NCI-H510A treated with DMSO at 0.1 percent for 48 hours (cell line): ENCODE measurements at regions not wholly inside any gene's neighbourhood (a gene's known extent, or its start where the extent isn't known, plus 50 kb on each side); places are given as distances from the start of the nearest gene placed in this dataset.

ENCODE experiments used
- DNase-seq: peaks from one replicate; lab custom pipeline; 2025; lab: John Stamatoyannopoulos, UW

DNA sequence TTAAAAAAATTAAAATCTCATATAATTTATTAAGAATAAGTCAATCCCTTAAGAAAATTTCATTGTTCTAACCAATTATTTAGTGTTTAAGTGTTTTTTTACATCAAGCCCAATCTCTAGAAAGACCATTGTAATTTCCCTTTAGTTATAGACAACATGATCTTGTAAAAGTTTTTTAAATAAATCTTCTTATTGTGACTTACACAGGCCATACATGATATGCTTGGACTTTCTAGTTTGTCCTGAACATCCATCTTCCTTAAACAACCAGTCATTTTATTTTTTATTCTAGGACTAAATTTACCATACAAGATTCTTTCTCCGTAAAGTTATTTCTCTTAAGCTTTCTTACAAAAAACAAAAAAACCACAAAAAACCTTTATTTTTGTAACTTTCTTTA, 126.5 kb upstream of the MAST4 start:
- DNase-seq: no peak

- DNase-seq: no peak
These were observed 124.2 kb upstream of the MAST4 start for GRCh38 chr5:66472010-66472409.

GRCh38 chr5:66475731-66476130, 120.5 kb upstream of the MAST4 start:
- no peak for DNase-seq

DNA sequence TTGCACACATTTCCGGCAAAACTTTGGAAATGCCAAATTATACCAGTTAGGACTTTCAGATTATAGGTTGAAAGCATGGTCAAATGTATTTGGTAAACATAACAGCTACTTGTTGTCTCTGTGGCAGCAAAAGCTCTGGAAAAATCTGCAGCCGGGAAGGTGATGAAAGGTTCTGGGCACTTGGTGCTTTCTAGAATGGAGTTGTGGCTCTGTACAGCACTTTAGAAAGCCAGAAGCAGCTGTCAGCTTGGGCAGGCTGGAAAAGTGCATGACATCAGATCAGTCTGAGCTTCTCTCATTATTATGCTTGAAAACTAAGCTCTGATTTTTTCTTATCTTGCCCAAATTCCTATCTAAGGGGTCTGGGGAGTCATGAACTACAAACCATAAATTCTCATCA, 118.6 kb upstream of the MAST4 start:
- no peak for DNase-seq

DNA sequence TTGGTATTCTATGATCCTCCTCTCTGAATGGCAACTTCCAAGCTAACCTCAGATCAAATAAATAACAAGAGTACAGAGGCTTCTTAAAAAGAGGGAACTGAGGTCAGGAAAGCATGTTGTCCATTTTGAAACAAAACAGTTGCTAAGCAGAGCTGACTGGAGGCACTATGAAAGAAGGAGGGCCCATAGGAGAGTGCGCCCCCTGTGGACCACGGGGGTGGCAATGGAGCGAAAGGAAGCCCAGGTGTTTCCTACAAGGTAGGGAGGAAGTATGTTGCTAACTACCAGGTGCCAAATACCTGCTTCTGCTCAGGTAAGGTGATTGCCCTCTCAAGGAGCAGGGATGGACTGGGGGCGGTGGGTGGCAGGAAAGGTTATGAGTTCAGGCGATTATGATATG, 101.8 kb upstream of the MAST4 start:
- no peak for DNase-seq

DNA sequence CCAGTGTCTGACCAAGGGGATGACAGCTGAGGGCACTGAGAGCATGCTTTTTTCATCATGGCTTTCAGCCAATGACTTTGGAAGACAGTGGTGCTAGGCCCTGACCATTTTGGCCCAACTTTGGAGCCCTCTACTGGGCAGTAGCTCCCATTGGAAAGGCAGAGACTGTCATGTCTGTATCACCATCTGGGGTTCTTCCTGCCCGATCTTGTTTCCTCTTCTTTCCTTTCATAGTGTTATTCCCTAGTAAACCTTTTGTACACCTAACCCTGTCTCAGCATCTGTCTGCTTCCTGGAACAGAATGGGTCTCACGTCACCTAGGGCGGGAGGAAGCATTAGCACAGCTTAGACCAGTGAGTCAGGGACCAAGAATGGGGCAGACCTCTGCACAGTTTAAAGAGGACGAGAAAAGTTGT, 97.4 kb upstream of the MAST4 start:
- DNase-seq: no peak

- DNase-seq: no peak
These were observed 92.9 kb upstream of the MAST4 start for GRCh38 chr5:66503203-66503789.

- DNase-seq: no peak
These were observed 89.1 kb upstream of the MAST4 start for GRCh38 chr5:66507106-66507505.

- no peak for DNase-seq
These were observed 84.7 kb upstream of the MAST4 start for GRCh38 chr5:66511491-66511890.

DNA sequence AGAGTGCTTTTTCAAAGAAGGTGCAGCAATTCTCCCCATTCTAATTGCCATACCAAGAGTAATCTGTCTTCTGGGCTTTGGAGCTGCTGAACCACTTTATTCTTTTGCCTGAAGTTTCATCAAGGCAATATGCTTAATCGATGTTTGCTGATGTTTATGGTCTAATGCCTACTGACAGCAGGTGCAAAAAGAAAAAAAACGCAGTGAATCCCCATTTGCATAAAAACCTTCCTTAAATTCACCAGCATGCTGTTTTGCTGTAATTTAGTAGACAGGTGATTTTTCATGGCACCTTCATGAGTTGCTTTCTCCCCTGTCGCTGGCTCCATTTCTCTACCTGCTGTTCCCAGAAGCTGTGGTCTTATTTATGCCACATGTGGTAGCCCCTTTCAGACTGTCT, 83.1 kb upstream of the MAST4 start:
- no peak for DNase-seq

DNA sequence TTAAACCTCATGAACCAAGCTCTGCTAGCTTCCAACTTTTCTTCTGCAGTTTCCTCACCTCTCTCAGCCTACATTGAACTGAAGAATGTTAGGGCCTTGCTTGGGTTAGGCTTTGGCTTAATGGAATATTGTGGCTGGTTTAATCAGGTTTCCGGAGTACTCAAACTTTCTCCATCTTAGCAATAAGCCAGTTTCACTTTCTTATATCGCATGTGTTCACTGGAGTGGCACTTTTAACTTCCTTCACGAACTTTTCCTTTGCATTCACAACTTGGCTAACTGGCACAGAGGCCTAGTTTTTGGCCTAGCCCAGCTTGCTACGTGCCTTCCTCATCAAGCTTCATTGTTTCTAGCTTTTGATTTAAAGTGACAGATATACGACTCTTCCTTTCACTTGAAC, 81.0 kb upstream of the MAST4 start:
- DNase-seq: no peak

DNA sequence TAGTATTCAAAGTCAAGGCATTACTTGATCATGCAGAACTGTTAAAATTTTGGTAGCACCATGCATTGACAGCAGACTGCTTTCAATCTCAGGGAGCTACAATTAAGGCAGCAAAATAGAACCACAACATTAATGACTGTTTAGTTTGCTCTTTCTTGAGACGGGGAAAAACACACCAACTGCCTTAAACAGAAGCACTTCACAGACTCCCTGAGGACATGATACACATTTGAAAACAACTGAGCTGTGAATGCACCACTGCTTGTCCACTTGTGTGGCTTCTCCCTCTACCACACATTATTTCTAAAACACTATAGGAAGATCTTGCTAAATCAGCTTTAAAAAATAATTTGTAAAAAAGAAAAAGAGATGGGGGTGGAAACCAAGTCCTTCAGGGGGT, 79.6 kb upstream of the MAST4 start:
- no peak for DNase-seq

DNA sequence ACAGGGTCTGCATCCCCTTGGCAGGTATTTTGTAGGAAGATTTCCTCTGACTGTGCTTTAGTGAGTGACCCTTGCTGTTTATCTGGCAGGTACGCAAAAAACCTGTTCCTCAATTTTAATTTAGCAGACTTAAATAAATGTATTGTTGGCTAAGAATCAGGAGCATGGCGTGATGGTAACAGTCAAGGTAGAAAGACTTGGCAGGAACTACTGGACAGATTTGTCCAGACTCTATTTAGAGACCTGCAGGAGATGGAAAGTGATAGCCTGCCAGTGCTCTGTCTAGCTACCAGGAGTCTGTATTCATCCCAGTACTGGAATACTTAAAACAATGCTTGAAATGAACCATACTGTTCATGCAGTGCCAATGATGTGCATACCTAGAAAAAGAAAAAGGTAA, 78.8 kb upstream of the MAST4 start:
- no peak for DNase-seq

DNA sequence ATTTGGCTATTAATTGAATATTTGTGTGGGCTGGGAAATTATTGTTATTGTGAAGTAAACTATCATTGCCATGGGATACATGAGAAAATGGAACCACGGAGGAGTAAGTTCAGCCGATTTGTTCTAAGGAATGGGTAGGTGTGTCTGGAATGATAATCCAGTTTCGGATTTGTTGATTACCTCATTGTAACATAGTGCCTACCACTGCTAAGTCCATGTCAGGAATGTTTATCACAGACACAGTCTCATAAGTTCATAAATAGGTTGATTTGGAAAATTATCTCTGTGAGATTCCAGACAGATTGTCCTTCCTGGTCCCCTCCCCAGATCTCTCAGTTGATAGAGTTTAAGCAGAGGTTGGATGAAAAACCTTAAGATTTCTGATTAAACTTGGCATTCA, 78.1 kb upstream of the MAST4 start:
- DNase-seq: no peak

DNA sequence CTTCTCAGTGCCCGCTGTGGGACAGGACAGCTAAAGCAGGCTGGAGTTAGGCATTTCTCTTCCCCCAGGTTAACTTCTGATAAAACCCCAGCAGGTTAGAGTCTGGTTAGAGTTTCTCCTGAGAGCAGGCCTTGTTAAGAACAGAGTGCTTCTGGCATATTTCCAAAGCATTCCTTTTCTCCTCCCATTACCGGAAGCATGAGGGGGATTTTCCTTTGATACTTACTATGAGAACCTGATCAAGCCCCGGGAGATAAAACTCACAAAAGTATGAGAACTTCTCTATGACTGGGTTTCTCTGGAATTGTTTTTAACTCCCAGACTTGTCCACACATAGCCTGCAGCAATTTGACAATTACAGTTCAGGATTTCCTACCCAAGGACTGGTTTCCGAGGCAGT, 77.4 kb upstream of the MAST4 start:
- no peak for DNase-seq

GRCh38 chr5:66519626-66520025, 76.6 kb upstream of the MAST4 start:
- no peak for DNase-seq

DNA sequence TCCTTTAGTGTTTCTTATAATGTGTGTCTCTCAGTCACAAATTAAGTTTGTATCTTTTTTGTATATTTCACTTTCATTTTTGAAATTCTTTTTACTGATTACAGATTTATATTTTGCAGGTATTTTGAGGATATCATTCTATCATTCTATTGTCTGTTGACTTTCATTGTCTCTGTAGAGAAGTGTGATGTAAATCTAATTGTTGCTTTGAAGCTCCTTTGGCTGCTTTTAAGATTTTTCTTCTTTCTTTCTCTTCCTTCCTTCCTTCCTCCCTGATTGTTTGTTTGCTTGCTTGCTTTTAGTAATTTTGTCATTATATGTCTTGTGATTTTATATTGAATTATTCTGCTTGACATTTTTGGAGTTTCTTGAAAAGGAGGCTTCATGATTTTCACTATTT, 75.3 kb upstream of the MAST4 start:
- DNase-seq: no peak

DNA sequence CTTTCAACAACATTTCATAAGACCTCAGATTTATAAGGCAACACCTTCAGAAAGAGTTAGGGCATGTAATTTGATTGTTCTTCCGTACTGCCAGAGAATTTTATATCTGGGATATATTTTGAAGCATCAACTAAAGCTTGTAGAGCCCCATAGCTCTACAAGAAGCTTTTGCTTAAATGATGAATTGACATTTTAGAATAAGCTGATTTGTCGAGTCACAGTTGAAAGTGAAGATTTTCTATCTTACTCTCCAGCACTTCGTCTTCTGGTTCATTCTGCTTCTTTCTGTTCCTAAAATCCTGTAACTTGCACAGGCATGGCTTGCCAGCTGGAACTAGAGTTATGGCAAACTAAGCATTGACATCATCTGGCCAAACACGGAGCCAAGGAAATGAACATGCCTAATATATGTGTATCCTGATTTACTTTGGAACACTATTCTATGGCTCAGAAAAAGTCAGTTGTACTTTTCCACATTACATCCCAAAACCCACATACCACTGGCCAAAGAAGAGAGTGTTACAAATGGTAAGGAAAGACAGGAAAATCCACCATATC, 68.6 kb upstream of the MAST4 start:
- DNase-seq: no peak

DNA sequence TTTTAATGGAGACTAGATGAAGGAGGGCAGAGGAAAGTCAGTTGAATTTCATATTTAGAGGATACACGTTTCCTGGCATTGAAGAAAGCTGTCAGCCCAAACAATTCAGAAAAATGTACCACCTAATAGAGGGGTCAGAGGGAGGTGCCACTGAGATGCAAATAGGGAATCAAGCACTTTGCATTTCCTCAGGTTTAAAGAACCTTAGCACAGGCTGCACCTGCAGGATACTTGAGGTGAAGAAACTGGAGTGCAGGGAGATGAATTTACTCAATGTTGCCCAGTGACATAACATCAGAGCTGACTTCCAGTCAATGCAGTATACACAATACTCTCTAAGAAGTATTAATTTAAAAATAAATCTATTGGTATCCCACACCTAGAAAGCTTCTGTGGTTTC, 67.0 kb upstream of the MAST4 start:
- no peak for DNase-seq

GRCh38 chr5:66529704-66530103, 66.5 kb upstream of the MAST4 start:
- no peak for DNase-seq

DNA sequence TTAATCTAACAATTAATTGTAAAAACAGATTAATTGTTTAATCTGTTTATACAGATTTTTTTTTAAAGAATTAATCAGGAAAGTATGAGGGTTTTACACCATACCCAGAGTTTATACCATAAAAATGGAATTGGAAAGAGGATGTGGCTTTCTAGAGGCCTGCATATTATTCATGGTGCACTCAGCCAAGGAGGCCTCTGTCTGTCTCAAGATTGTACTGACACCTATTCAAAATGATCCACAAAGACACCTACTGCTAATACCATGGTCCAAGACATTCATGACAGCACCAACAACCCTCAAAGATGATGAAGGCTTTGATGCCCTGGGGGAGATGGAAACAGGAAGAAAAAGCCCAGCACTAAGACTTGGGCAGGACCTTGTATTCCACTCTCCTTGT, 58.1 kb upstream of the MAST4 start:
- no peak for DNase-seq

DNA sequence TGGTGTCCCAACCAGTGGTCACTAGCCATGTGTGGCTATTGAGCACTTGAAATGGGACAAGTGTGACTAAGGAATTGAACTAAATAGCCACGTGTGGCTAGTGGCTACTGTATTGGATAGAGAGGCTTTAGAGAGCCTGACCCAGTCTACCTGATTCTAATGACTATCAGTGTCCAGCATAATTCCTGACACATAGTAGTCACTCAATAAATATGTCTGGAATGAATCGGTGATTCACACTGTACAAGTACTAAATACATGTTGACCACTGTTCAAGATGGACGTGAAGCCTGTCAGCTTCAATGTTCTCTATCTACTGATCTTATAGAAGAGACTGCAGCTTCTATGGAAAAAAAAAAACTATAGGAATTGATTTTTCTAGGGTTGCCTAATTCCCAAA, 57.7 kb upstream of the MAST4 start:
- DNase-seq: no peak

DNA sequence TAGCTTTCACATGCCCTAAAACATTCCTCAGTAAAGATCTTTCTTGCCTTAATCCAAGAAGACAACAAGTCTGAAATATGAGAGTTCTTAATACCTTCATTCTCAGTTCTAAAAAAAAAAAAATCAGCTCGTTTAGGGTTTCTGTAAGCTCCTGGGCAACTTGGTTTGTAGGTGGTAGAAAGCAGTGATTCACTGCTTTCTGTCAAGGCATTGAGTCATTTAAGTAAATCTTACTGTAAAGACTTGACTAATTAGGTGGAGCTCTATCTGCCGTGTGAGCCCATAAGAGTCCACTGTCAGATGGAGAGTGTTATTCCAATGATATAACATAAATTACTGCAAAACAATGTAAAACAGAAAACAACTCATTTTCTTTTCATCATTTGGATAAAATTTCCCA, 56.1 kb upstream of the MAST4 start:
- no peak for DNase-seq

GRCh38 chr5:66542711-66543110, 53.5 kb upstream of the MAST4 start:
- DNase-seq: no peak
